C4-2B (cell line): ENCODE measurements at regions not wholly inside any gene's neighbourhood (a gene's known extent, or its start where the extent isn't known, plus 50 kb on each side); places are given as distances from the start of the nearest gene placed in this dataset.

Source experiments
- H3K27ac ChIP-seq: fragments of 450-650 bp; 2 replicates; pipeline ENCODE4 v1.5.1; 2017
- CTCF ChIP-seq: fragments of 450-650 bp; conservative IDR thresholded peaks from 2 replicates; pipeline ENCODE4 v1.5.1; 2017; ENCODE audit warnings: mild to moderate bottlenecking
- ZFX ChIP-seq: fragments of 450-650 bp; IDR thresholded peaks from 2 replicates; pipeline ENCODE4 v1.6.1; 2017

- no peak overlapping the region for H3K27ac ChIP-seq
- TF ChIP-seq ZFX, result no peak
Measured at GRCh38 chr4:53919535-53919934, 144.9 kb downstream of the CHIC2 start.

GRCh38 chr4:53917729-53918128 is 146.7 kb downstream of the CHIC2 start:
- TF ChIP-seq ZFX, result no peak
- TF ChIP-seq CTCF, result no peak

GRCh38 chr4:53916431-53916889 is 147.9 kb downstream of the CHIC2 start:
- no peak overlapping the region for H3K27ac ChIP-seq
- TF ChIP-seq ZFX (no peak), CTCF (no peak)

More at GRCh38 chr4:53917729-53918128, 146.7 kb downstream of the CHIC2 start:
- H3K27ac ChIP-seq, result no peak overlapping the region

- no peak for TF ChIP-seq CTCF
- TF ChIP-seq ZFX, result no peak
- H3K27ac ChIP-seq, result no peak overlapping the region
Measured at GRCh38 chr4:53914313-53915016, 149.9 kb downstream of the CHIC2 start.

- no peak overlapping the region for H3K27ac ChIP-seq
- no peak for TF ChIP-seq ZFX
- no peak for TF ChIP-seq CTCF
Measured at GRCh38 chr4:53913771-53914170, 150.6 kb downstream of the CHIC2 start.

GRCh38 chr4:53912766-53913497 is 151.5 kb downstream of the CHIC2 start:
- TF ChIP-seq CTCF (no peak), ZFX (no peak)
- no peak overlapping the region for H3K27ac ChIP-seq

- TF ChIP-seq CTCF (peak; percentile 78), ZFX (no peak)
- H3K27ac ChIP-seq, result no peak overlapping the region
Measured at GRCh38 chr4:53908661-53909078, 155.7 kb downstream of the CHIC2 start.
